Neural progenitor cell (in vitro differentiated cells): ENCODE measurements at regions not wholly inside any gene's neighbourhood (a gene's known extent, or its start where the extent isn't known, plus 50 kb on each side); places are given as distances from the start of the nearest gene placed in this dataset.
"Not testable (repeated sequence)": the region's sequence is repeated elsewhere in the genome, so short reads cannot be mapped to it uniquely, and the experiment has no call there.

ENCODE experiments used
- CTCF ChIP-seq: fragments of 200-600 bp; sonication (generic); IDR thresholded peaks from 2 replicates; pipeline ENCODE4 v1.5.1; 2017; ENCODE audit warnings: antibody characterized with exemption, mild to moderate bottlenecking
- EZH2 ChIP-seq: fragments of 200-600 bp; sonication (generic); IDR thresholded peaks from 2 replicates; pipeline ENCODE4 v1.6.1; 2017; ENCODE audit warnings: antibody characterized with exemption, mild to moderate bottlenecking, moderate library complexity
- EZH2phosphoT487 ChIP-seq: fragments of 200-600 bp; sonication (generic); IDR thresholded peaks from 2 replicates; pipeline ENCODE4 v1.6.1; 2017; ENCODE audit warnings: antibody characterized with exemption

DNA sequence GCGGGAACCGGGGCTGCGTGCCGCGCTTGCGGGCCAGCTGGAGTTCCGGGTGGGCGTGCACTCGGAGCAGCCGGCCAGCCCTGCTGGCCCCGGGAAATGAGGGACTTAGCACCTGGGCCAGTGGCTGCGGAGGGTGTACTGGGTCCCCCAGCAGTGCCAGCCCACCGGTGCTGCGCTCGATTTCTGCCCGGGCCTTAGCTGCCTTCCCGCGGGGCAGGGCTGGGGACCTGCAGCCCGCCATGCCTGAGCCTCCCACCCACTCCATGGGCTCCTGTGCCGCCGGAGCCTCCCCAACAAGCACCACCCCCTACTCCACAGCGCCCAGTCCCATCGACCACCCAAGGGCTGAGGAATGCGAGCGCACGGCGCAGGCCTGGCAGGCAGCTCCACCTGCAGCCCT lies 77.3 kb downstream of the LYZL1 start:
- TF ChIP-seq EZH2, CTCF, EZH2phosphoT487: not testable (repeated sequence)
